GM18868 (cell line): ENCODE measurements at regions not wholly inside any gene's neighbourhood (a gene's known extent, or its start where the extent isn't known, plus 50 kb on each side); places are given as distances from the start of the nearest gene placed in this dataset.
A peak's percentile ranks its signal among the peaks of the same experiment; 100 is the strongest.

Source experiments
- ATAC-seq: cut with Tn5 transposase; IDR thresholded peaks from one replicate; pipeline ENCODE4 v1.9.1; 2021; ENCODE audit warnings: mild to moderate bottlenecking, moderate library complexity; ENCODE audit not compliant: unreplicated experiment

DNA sequence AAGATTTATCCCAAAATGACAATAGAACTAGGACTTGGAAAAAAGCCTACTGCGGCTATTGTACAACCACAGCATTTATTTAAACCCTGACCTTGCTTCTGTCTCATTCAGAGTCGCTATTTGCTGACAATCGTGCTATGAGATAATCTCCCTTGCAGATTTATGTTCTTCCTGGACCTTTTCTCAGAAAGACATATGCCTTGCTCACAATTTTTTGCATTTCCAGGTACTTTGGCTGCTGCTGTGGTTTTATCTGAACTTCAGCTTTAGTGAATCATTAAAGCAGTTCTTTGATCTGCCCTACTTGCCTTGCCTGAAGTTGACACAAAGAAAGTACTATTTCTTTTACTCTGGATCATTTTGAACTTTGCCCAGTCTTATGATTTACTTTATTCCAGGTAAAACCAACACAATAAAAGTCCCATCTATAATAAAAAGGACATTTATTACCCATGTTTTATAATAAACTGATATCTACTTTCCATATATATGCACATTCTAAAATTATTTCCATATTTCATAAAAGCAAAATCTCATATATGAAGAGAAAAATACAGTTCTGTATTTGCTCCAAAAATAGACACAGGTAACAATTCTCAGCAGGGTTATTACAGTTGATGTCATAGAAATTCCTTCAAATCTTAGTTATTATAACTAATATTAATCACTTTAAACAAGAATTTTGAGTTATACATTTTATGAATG is 63.4 kb upstream of the CARD18 start:
- no peak for ATAC-seq

DNA sequence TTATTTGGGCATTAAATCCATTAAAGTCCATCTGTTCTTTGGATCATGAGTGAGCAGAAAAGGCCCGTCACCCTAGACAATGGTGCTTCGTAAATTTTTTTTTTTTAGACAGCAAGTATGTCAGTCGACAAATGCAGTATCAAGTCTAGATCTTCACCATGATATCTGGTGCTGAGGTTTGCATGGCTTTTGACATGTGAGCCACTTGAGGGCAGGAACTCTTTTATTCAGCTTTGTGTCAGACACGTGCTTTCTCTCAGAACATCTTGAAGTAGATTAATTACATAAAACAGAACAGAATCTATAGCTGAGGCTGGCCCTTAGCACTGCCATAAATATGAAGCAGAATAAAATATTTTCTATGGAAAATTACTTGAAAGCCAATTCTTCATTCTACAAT is 62.9 kb upstream of the CARD18 start:
- no peak for ATAC-seq

DNA sequence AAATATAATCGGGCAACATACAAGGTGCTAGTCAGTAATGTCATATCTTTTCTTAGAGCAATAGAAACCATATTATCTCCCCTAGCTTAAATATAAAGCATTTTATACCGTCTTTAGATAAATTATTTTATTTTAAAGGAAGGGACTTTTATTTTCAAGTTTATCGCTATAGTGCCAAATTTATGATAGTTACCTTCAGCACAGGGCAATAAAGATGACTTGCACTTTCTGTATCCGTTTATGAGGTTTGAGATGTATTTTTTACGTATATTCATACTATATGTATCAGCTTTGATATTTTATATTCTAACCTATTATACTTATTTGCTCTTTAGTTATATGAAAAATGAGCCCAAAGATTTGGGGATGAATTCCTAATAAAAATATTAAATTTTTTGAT is 61.6 kb upstream of the CARD18 start:
- no peak for ATAC-seq

DNA sequence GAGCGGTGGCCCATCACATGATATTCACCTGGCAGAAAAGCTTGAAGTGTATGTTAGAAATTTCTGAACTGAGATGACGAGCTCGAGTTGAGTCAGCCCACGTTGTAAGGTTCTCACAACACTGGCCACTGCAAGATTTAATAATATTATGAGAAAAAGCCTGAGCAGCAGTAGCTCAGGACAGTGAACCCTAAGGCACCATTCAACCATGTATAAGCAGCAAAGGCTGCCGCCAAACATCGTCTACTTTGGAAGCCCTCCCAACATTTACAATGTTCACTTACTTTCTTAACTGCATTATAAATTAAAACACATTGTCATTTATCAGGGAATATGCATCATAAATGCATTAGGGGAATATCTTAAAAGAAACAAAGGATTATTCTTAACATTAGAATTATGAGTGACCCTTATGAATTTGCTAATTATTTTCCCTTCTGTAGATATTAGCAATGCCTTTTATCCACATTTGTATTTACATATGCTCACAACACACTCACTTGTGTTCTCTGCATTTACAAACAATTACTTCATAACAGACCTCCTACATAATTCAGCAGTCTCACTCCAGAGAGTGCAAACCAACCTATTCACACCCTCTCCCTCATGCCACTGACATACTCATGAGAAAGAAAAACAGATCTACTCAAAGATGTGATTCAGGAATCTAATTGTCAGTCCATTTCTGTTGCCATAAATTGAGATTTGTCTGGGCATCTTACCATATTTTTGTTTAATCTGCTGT is 57.7 kb upstream of the CARD18 start:
- ATAC-seq: no peak

DNA sequence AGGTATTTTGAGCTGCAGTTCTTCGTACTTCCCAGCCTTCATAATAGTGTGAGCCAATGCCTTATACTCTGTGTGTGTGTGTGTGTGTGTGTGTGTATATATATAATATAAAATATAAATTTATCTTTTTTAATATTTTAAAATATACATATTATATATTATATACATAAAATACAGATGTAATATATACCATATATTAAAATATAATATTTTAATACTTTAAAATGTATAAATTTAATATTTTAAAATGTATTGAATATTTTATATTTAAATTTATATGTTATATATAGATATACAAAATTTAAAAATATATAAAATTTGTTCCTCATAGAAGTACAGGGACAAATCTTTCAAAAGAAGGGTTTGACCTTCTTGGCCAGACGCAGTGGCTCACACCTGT is 53.7 kb upstream of the CARD18 start:
- ATAC-seq: no peak

DNA sequence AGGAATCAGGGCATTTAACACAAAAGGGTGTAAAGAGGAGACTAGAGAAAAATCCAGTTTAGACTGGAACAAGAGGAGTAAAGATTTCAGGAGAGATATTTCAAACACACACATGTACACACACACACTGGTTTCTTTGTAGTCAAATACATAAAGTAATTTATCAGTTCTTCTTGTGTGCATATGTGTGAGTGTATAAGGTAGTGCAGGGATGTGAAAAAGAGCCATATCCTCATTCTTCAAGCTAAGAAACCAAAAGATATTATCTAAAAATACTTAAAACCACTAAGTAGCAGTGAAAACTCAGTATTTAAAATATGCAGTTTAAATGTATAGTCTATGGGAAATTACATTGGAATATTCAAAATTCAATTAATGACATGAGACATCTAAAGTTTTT is 52.5 kb upstream of the CARD18 start:
- peak; percentile 56 for ATAC-seq

DNA sequence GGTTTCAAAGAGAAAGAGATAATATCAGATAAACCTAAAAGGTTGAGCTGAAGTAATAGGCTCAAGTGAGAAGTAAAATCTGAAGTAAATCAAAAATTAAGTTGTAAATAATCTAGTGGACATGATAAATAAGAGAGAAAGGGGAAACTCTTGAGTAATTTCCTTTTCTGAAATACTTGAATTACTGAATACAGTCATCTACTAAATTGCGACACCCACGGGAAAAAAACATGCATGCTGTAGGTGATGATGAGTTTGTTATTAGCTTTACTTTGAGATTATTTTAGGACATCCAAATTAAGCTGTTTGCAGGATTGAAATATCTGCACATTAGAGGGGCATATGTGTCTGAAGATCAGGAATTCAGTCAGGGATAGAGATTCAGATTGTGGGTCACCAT is 50.0 kb upstream of the CARD18 start:
- no peak for ATAC-seq
